Fibroblast of villous mesenchyme (primary cell): ENCODE measurements at regions not wholly inside any gene's neighbourhood (a gene's known extent, or its start where the extent isn't known, plus 50 kb on each side); places are given as distances from the start of the nearest gene placed in this dataset.

Source experiments
- DNase-seq: peaks from one replicate; pipeline ENCODE4 v3.0.0-alpha.2; 2010; ENCODE audit warnings: low read depth
- H3K4me3 ChIP-seq: 2 replicates; pipeline ENCODE4 v1.5.1; 2011; ENCODE audit warnings: low read depth, mild to moderate bottlenecking, low read length
- TF ChIP-seq, protein P1 (sequence below): IDR thresholded peaks from 2 replicates; pipeline ENCODE4 v1.5.1; 2012; ENCODE audit warnings: low read depth, mild to moderate bottlenecking, low read length; ENCODE audit not compliant: insufficient read depth

DNA sequence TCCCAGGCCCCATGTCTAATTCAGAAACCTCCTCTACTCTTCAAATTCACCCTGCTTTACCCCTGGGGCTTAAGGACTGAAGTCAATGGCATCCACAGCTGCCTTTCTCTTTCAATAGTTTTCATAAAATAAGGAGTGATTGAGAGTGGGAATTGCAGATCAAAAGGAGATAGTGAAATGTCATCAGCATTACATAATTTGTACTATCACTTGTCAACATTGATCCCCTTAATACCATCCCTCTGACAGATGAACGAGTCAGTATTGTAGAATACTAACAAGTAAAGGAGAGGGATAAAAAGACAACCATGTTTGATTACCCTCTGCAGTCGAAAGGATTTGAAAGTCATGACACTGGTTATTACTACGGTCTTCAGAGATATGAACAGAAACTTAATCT, 212.4 kb downstream of the TMEM114 start:
- H3K4me3 ChIP-seq: no peak overlapping the region
- DNase-seq: no peak
- TF ChIP-seq, protein P1, sequence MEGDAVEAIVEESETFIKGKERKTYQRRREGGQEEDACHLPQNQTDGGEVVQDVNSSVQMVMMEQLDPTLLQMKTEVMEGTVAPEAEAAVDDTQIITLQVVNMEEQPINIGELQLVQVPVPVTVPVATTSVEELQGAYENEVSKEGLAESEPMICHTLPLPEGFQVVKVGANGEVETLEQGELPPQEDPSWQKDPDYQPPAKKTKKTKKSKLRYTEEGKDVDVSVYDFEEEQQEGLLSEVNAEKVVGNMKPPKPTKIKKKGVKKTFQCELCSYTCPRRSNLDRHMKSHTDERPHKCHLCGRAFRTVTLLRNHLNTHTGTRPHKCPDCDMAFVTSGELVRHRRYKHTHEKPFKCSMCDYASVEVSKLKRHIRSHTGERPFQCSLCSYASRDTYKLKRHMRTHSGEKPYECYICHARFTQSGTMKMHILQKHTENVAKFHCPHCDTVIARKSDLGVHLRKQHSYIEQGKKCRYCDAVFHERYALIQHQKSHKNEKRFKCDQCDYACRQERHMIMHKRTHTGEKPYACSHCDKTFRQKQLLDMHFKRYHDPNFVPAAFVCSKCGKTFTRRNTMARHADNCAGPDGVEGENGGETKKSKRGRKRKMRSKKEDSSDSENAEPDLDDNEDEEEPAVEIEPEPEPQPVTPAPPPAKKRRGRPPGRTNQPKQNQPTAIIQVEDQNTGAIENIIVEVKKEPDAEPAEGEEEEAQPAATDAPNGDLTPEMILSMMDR: no peak

DNA sequence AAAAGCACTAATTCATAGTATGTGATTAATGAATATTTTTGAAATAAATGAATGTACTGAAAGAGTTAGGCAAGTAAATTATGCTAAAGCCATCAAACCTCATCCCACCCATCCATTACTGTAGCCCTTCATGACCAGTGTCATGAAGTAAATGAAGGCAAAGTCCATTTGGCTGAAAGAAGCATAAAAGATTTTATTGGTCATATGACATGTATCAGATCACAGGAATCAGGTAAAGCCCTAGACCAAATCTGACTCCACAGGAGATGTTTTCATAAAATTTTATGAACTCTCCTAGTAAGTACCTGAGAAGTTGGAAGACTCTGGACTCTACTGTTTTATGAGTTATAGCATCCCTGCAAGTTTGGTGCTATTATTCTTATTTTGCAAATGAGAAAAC, 213.5 kb downstream of the TMEM114 start:
- no peak overlapping the region for H3K4me3 ChIP-seq
- DNase-seq: no peak
- TF ChIP-seq, protein P1: no peak

DNA sequence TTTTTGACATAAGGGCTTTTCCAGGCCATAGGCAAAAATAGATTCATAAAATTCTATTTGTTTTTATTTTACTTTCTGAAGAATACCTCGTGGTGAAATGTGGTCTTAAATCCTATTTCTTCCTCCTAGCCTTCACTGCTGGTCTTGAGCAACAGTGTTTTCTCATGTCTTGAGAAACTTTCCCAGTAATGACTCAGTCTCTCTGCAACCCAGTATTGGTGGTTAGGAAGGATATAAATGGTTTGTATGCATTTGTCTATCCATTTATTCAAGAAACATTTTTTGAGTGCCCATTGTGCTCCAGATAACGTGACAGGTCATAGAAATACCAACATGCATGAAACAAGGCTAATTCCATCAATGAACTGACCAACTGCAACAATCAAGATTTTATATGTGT, 213.9 kb downstream of the TMEM114 start:
- TF ChIP-seq, protein P1: no peak
- no peak overlapping the region for H3K4me3 ChIP-seq
- no peak for DNase-seq

DNA sequence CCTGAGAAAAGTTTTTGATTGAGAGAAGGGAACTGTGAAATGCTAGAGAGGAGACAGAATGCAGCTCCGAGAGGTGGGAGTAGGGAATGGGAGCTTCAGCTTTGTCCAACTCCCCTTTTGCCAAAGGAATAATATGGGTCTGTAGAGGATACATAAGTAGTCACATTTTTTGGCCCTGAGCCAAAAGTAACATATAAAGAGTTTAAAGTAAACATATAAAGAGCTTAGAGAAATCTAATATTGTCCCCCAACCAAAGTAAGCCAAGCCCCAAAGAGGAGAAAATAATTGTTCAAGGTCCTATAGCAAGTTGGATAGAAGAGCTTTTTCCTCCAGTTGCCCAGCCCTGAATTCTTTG, 215.1 kb downstream of the TMEM114 start:
- DNase-seq: no peak
- no peak overlapping the region for H3K4me3 ChIP-seq
- TF ChIP-seq, protein P1: no peak

DNA sequence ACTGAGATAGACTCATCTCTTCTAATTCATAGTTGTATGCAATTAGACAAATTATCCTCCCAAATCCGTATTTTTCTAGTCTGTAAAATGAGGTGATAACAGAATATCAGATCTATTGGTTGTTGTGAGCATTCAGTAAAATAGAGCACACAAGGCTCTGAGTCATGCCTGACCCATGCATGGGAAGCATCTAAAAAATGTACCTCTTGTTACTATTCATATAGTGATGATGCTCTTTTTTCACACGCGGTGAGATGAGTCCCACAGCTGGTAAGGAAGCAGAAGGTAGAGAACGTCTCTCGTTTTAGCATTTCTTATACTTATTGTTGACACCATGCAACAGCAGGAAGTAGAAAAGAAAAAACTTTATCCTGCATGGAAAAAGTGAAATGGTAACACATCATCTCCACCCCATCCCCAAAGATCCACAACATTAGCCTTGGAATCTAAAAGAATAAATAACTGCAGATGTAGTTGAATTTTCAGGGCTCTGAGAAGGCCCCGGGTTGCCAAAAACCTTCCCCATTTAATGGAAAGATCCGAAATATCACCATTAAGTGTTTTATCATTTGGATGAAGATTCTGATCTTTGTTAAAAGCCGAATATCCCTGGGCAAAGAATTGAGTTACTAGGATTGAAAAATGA, 215.6 kb downstream of the TMEM114 start:
- DNase-seq: no peak
- TF ChIP-seq, protein P1: no peak

DNA sequence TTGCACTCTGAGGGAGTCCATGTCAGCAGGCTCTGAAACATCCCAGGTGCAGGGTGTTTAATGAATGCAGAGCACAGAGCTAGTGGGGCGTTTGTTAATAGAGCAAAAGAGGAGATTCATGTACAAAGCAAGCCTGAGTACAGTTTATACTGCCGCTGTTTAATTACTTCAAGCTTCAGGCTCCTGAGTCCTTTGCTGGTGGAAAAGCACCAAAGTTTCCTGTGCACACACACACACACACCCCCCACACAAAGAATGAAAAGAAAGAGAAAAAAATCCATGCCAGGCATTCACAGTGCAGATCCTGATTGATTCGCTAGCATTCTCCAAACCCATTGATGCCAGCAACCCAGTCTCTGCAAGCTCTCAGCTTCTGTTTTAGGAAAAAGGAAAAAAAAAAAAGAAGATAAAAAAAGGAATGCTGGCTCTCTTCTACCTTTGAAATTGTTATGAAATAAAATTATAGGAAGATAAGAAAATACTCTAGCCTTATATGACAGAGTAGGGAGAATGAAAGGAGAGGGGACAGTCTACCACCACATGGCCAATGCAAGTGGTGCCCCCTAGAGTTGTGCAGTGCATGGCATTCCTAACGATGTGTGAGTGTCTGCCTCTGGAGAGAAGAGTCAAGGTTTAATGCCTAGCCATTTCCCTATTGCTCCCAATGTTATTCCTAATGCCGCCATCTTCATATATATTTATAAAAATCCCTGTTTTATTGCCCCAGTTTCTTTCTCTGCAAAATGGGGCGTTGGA, 216.5 kb downstream of the TMEM114 start:
- TF ChIP-seq, protein P1: no peak
- no peak for DNase-seq
- H3K4me3 ChIP-seq: no peak overlapping the region

More for the DNA sequence above, 215.6 kb downstream of the TMEM114 start:
- H3K4me3 ChIP-seq: no peak overlapping the region
